NCI-H2171 (cell line): ENCODE measurements at regions not wholly inside any gene's neighbourhood (a gene's known extent, or its start where the extent isn't known, plus 50 kb on each side); places are given as distances from the start of the nearest gene placed in this dataset.

Experiments used
- DNase-seq: peaks from one replicate; lab custom pipeline; 2025; lab: John Stamatoyannopoulos, UW

DNA sequence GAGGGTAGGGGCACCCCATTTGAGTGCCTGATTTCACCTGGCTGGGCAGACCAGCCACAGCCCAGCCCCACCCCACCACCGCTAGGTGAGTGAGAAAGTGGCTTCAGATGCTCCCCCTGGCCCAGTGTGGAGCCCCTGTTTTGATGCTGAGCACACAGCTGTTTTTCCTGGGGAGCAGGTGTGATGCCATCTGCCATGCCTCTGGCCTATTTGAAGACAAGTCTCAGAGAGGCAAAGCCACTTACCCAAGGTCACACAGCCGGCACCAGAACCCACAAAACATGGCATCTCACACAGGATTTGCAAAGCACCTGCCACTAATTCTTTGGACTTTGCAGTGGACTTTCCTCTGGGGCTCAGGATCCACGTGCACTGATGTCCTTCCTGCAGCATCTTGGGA lies 131.3 kb downstream of the INHBB start:
- peak; percentile 22 for DNase-seq

DNA sequence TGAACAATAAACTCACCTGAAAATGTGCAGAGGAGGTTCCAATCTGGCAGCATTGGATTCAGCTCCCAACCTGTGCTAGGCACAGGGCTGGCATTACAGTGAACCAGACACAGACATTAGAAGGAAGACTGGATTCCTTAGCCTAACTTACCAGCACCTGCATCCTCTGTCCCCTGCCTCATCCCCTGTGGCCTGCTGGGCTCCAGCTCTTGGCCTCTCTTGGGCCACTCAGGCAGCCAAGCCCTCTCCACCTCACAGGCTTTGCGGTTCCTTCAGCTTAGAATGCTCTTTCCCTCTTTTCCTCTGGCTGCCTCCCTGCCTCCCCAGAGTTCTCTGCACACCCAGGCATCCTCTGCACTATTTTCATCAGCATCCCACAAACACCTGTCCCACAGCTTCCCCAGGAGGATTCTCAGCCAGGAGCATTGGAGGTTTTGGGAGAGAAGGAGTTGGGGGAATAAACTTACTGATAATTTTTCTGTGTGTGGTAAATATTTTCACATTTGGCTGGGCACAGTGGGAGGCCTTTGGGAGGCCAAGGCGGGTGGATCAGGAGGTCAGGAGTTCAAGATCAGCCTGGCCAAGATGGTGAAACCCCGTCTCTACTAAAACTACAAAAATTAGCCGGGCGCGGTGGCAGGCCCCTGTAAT lies 132.0 kb downstream of the INHBB start:
- DNase-seq: no peak

DNA sequence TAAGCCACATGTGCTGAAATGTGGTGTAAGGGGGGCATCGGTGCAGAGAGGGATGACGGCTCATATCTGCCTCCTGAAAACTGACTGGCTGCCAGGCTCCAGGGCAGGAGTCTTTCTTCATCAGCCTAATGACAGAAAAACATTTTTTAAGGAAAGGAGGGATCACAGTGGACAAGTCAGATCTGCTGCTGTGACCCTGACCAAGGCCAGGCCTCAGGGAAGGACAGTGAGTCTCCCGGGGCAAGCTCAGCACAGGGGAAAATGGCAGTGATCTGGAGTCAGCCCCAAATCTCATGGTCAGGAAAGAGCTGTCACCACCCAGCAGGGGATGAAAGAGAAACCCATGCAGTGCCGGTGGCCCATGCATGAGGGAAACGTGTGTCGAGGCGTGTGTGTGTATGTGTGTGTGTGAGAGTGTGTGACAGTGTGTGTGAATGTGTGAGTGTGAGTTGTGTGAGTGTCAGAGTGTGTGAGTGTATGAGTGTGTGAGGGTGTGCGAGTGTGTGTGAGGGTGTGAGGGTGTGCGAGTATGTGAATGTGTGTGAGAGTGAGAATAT lies 134.5 kb downstream of the INHBB start:
- no peak for DNase-seq

DNA sequence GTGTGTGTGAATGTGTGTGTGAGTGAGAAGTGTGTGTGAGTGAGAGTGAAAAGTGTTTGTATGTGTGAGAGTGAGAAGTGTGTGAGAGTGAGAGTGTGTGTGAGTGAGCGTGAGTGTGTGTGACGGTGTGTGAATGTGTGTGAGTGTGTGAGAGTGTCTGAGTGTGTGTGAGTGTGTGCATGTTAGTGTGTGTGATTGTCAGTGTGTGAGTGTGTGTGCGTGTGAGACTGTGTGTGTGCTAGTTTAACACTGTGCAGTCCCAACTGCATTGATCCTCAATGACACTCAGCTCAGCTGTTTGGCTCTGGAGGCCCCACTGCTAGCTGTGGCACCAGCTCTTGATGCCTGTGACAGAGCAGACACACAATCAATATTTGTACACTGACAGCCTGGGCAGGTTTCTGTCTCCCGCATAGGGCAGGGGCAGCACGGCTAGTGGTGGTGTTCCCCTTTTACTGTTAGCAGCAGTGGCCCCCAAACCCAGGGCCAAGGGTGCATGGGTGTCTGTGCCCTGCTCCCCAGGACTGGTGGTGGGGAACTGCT lies 135.0 kb downstream of the INHBB start:
- no peak for DNase-seq

DNA sequence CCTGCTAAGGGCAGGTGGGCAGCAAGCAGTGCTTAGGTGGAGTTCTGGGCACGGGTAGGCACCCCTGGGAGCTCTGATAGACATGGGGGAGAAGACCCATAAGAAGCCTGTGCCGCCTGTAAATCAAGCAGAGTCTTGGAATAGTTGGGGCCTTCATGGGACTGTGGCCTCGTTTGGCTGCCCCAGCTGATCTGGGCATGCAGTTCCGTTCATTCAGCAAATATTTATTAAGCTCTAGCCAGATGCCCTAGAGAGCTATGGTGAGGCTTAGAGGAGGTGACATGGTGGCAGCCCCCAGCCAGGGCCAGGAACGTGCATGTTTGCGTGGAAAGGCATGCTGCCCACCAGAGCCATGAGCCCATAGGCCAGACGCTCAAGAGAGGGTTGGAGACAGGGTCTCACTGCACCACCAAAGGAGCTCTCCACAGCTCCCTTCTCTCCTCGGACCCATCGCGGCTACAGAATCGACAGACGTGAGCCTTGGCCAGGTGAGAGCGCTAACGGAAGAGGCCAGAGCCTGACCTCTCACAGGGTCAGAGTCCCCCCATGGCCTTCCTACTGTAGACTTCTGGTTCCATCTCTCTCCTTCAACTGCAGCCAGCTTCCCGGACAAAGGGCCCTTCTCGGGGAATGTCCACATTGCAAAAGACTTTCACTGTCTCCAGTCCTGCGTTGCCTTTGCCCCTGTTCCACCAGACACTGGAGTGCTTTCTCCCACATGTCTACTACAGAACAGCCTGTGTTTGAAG lies 135.7 kb downstream of the INHBB start:
- no peak for DNase-seq

DNA sequence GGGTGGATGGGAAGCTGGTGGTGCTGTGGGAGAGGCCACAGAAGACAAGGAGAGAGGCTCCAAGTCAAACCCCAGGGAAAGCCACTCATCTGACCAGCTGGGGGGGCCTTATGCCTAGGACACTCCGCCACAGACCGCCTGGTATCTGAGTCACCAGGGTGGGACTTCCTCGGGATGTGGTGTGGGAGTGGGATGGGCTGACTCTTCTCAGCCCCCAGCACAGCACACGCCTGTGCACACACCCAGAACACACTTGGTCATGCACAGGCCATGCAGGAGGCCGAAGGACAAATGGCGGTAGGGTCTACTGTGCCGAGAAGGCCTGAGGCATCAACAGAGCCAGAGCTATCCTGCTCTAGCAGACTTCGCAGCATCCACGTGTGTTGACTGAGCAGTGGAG lies 136.4 kb downstream of the INHBB start:
- DNase-seq: no peak

DNA sequence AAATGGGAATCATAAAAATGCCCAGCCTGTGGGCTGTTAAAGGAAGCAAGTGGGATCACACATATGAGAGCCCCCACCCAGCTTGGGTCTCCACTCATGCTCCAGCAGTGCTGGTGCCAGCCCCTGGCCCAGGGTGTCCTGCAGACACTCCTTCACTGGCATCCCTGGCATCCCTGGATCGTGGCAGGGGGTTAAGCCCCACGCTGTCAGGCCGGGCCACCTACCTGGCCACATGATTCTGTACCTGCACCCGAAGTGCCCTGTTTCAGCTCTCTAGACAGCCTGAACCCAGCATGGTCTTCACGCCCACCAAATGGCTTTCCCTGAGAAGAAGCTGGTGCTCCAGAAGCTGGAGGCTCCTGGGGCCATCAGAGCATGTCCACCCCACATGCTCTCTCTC lies 137.4 kb downstream of the INHBB start:
- no peak for DNase-seq

DNA sequence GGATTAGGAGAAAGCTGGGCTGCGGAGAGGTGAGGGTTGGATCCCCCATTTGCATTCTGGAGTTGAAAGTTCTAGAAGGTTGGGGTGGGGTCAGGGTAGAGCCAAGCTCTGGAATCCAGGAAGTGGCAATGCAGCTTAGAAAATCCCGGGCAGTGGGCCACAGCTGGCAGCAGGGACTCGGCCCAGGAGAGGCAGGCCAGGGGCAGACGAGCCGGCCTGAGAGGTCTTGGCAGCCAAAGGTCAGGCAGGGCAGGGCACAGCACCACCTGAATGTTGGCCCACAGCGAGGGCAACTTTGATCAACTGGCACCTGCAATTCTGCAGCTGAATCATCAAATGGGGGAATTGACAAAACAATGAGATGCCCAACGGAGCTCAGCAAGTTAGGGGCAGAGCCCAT lies 139.2 kb downstream of the INHBB start:
- no peak for DNase-seq

DNA sequence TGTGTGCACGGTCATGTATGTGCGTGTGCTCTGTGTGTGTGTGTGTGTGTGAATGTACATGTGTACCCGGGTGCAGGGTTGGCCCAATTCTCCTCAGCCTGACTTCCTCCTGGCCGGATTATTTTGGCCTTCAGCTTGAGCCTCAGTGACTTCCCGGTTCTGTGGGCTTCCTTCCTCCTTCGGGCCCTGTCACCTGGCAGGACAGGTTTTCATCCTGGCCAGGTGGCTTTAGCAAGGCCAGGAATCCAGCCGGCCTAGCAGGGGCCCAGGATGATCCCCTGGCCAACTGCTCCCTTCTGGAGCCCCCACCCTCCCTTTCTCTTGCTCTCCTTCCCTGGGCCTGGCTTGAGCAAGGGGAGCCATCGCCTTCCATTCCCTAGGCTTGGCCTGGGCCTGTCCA lies 140.5 kb downstream of the INHBB start:
- DNase-seq: no peak

DNA sequence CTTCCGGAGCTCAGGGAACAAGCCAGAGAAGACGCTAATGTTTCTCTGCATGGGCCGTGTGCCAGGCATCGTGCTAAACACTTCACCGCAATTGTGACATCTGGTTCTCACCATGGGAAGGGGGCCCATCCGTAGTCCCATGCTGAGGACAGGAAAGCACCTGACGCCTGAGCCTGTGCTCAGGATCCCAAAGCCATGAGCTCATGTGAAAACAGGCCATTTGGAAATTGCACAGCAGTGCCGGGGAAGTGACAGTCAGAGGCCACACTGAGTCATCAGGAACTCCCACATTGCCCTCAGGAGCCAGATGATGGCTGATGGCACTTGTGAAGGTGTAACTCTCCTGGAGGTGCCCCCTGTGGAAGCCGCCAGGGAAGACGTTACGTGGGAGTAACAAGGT lies 141.0 kb downstream of the INHBB start:
- peak; percentile 20 for DNase-seq

DNA sequence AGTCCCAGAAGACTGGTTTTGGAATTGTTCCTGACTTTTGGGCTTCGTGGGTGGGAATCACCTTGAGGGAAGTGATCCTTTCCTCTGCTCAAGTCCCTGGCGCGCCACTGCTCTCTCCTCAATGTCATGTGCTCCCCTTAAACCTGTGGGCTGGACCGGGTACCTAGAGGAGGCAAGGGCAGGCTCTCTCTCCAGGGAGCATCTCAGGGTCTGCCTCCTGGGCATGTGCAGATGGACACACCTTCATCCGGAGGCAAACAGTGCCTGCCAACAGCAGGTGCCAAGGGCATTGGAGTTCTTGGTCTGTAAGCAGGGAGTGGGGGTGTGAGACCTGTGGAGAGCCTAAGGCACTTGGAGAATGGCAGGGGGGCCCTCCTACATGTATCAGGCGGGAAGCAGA lies 142.6 kb downstream of the INHBB start:
- no peak for DNase-seq

DNA sequence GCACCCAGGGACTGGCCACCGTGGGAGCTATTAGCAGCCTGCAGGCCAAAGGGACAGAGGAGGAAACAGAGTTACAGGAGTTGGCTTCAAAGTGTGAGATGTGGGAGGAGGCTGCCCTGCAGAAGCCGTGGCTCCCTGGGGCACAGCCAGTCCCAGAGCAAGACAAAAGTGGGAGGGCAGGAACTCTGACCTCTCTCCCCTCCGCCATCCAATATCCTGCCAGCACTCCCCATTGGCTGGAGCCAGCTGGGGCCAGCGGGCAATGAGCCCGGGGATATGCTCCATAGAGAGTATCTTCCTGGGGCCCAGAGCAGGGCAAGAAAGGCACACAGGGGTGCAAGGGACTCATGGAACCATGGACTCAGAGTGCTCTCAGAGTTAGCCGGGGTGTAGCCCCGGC lies 143.1 kb downstream of the INHBB start:
- no peak for DNase-seq

DNA sequence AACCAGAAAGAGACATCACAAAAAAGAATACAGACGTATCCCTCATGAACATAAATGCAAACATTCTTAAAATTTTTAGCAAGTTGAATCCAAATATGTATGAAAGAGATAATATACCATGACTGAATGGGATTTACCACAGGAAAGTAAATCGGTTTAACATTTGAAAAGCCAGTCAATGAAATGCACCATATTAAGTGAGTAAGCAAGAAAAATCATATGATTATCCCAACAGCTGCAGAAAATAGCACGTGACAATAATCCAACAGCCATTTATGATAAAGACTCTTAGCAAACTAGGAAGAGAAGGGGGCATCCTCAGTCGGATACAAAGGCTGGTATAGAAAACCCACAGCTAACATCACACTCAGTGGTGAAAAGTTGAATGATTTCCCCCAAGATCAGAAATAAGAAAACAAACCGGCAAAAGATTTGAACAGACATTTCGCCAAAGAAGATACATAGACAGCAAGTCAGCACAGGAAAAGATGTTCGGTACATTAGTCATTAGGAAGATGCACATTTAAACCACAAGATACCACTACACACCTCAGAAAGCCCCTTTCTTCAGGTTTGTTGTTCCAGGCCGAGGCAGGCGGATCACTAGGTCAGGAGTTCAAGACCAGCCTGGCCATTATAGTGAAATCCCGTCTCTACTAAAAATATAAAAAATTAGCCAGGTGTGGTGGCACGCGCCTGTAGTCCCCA lies 144.3 kb downstream of the INHBB start:
- no peak for DNase-seq

DNA sequence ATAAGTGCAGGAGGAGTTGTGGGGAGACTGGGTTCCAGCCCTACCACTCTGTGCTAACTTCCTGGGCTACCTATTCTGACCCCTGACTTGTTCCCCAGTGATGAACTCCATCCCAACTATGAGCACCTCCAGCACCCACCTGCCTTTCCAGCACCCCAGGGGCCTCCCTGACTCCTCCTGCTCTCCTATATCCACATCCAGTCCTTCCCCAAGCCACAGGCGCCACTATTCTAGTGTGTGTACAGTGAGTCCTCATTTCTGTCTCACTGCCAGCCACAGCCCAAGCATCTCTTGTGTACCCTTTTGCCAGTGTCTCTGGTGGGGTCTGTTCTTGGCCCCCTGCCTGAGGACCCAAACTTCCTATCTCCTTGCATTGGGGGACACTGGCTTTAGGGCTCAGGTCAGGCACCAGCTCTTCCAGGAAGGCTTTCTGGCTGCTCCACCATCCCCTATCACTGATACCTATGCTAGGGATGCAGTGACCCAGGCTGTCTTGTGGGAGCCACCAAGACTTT lies 145.2 kb downstream of the INHBB start:
- no peak for DNase-seq

DNA sequence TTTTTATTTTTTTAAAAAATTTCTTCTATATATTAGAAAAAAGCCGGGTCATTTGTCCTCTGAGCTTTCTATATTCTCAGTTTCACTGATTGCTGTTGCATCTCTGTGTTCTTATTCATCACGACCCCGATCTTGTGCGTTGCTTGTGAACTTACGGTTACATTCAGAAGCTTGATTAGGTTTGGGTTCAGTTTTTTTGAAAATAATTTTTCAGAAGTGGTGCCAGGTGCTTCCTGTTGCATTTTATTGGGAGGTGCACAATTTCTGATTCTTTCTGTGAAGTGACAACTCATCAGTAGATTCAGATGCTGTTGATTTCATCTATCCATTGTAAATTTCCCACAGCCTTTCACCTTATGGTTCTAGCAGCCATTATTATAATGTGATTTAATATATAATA lies 147.3 kb downstream of the INHBB start:
- DNase-seq: no peak

DNA sequence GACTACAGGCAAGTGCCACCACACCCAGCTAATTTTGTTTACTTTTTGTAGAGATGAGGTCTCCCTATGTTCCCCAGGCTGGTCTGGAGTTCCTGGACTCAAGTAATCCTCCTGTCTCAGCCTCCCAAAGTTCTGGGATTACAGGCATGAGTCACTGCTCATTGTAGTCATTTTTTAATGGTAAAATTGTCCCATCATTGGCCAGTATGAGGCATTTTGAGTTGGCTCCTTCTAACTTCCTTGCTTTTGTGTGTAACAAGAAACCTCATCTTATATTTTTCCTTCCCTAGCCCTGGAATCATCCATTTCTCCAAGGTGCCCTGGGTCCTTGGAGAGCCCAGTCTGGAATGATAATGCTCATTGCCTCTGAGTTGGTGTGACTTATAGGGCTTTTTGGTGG lies 148.5 kb downstream of the INHBB start:
- DNase-seq: no peak

DNA sequence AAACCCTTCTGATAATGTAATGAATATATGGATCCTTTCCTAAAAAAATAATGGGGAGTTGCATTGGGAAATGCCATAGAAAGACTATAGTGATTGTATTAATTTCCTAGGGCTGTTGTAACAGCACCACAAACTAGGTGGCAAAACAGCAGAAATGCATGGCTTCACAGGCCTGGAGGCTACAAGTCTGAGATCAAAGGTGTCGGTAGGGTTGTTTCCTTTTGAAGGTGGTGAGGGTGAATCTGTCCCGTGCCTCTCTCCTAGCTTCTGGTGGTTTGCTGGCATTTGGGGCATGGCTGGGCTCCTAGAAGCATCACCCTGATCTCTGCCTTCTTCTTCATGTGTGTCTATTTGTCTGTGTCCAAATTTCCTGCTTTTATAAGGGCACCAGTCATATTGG lies 149.7 kb downstream of the INHBB start:
- DNase-seq: no peak

DNA sequence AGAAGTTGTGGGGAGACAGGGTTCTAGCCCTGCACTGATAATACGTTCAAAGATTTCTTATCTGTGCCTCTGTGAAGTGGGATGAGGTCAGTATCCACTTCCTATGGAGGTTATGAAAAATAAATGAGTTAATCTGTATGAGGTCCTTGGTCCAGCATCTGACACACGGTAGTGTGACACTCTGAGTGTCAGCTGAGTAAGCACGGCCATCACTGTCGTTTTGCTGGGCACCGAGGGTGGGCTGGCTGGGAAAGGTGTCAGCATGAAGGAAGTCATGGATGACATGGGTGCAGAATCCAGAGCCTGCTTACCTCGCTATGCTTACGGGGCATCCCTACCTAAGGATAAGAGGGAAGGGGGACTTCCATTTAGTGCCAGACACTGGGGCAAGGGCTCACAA lies 150.3 kb downstream of the INHBB start:
- no peak for DNase-seq

DNA sequence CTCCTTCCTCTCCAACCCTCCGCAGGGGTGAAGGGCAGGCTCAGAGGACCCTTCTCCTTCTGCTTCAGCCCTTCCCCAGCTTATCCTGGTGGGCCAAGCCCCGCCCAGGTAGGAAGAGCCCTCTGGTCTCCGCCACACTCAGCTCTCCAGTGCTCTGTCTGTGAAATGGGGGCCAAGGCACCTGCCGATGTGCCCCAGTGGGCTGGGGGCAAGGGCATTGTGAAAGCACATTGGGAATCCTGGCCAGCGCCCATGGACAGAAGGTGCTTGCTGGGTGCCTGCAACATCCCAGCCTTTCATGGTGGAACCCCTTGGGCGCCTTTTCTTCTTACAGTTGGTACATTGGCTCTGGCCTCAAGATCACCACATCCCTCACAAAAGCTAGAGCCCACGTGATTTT lies 150.8 kb downstream of the INHBB start:
- no peak for DNase-seq

DNA sequence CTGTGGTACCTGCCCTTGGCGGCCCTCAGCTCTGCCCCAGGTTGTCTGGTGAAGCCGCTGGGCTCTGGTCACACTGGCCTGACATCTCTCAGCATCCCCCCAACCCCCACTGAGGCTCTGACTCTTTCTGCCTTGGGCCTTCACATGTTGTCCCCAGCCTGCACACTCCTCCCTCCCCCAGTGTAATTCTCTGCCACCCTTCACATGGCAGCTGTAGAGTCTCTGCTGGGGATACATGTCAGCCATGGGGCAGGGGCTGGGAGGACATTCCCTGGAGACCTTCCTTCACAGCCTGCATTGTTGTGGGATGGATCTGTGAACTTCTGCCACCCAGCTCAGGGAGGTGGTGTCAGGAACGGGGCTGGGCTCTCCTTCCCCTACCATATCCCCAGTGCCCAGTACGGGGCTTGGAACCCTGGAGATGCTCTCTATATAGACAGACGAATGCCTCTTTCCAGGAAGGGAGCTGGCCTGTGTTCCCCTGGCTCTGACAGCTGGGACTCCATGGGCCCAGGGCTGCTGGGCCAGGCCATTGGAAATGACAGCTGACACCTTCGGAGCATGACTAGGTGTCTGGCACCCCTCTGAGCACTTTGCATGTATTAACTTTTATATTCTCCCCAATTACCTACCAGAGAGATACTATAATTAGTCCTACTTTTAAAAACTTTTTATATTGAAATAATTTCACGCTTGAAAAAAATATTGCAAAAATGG lies 151.5 kb downstream of the INHBB start:
- DNase-seq: no peak

DNA sequence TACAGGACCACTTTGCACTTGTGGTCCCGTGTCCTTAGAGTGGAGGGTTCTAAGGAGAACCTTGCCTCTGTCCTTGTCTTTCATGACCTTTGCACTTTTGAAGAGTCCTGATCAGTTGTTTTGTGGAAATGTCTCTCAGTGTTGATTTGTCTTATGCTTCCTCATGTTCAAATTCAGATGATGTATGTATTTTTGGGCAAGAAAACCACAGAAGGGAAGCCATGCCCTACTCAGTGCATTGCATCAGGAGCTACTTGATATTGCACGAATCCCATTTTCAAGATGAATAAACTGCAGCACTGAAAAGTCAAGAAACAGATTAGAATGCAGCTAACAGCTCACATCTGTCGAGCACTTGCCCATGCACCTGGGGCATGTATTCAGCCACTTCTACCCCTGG lies 152.2 kb downstream of the INHBB start:
- no peak for DNase-seq
